WTC11 (cell line): ENCODE measurements at regions not wholly inside any gene's neighbourhood (a gene's known extent, or its start where the extent isn't known, plus 50 kb on each side); places are given as distances from the start of the nearest gene placed in this dataset.

Source experiments
- ATAC-seq: fragments of 200-7000 bp; cut with Tn5 transposase; 2 replicates; pipeline ENCODE4 v1.10.0; 2021; ENCODE audit warnings: mild to moderate bottlenecking, moderate library complexity
- CTCF ChIA-PET: fragments of 300-600 bp; sonication (Branson Sonifier 250); formaldehyde crosslinking; loops from one replicate; lab custom pipeline; 2021; ENCODE audit warnings: antibody characterized with exemption; lab: Charles Lee
- POLR2A ChIA-PET: fragments of 350-600 bp; sonication (Branson Sonifier 250); formaldehyde crosslinking; loops from one replicate; lab custom pipeline; 2021; ENCODE audit warnings: antibody characterized with exemption; lab: Charles Lee
- DNase-seq: peaks from one replicate; pipeline ENCODE4 v3.0.0; 2021; ENCODE audit warnings: low spot score
- H3K27ac Mint-ChIP-seq: 2 replicates; pipeline ENCODE4 v1.8.0; 2021; ENCODE audit warnings: mixed read lengths
- H3K27me3 Mint-ChIP-seq: 2 replicates; pipeline ENCODE4 v1.8.0; 2021; ENCODE audit warnings: low read depth, mild to moderate bottlenecking, moderate library complexity, mixed read lengths
- H3K36me3 Mint-ChIP-seq: 2 replicates; pipeline ENCODE4 v1.8.0; 2021; ENCODE audit warnings: mixed read lengths
- H3K4me1 Mint-ChIP-seq: 2 replicates; pipeline ENCODE4 v1.8.0; 2022; ENCODE audit warnings: mixed read lengths
- H3K4me3 Mint-ChIP-seq: 2 replicates; pipeline ENCODE4 v1.8.0; 2021; ENCODE audit warnings: mild to moderate bottlenecking, moderate library complexity, mixed read lengths
- H3K9me3 Mint-ChIP-seq: 2 replicates; pipeline ENCODE4 v1.8.0; 2021; ENCODE audit warnings: mixed read lengths
- CREB1 ChIP-seq: sonication (generic); formaldehyde crosslinking; IDR thresholded peaks from 2 replicates; pipeline ENCODE4 v1.8.0; 2023; ENCODE audit warnings: mild to moderate bottlenecking, missing genetic modification reagents
- HMGA2 ChIP-seq: fragments of 250-450 bp; sonication (Bioruptor Pico); IDR thresholded peaks from 2 replicates; pipeline ENCODE4 v1.4.0; 2021; ENCODE audit warnings: mild to moderate bottlenecking, moderate library complexity
- JAZF1 ChIP-seq: fragments of 250-450 bp; sonication (Bioruptor Pico); IDR thresholded peaks from 2 replicates; pipeline ENCODE4 v1.9.0; 2021; ENCODE audit warnings: moderate library complexity, mild to moderate bottlenecking, inconsistent platforms
- KAT7 ChIP-seq: sonication (generic); formaldehyde crosslinking; IDR thresholded peaks from 2 replicates; pipeline ENCODE4 v1.8.1; 2023; ENCODE audit warnings: missing genetic modification reagents, mild to moderate bottlenecking, borderline replicate concordance
- NR2C2 ChIP-seq: sonication (generic); formaldehyde crosslinking; IDR thresholded peaks from 2 replicates; pipeline ENCODE4 v1.8.0; 2022; ENCODE audit warnings: mild to moderate bottlenecking, missing genetic modification reagents
- TP53 ChIP-seq: sonication (generic); formaldehyde crosslinking; IDR thresholded peaks from 2 replicates; pipeline ENCODE4 v1.8.1; 2023; ENCODE audit warnings: mild to moderate bottlenecking, missing genetic modification reagents
- ZBTB21 ChIP-seq: sonication (generic); formaldehyde crosslinking; IDR thresholded peaks from 2 replicates; pipeline ENCODE4 v1.8.1; 2023; ENCODE audit warnings: mild to moderate bottlenecking, missing genetic modification reagents, borderline replicate concordance
- ZNF121 ChIP-seq: sonication (generic); formaldehyde crosslinking; IDR thresholded peaks from 2 replicates; pipeline ENCODE4 v1.8.0; 2023; ENCODE audit warnings: missing genetic modification reagents
- ZNF671 ChIP-seq: fragments of 250-450 bp; sonication (Bioruptor Pico); IDR thresholded peaks from 2 replicates; pipeline ENCODE4 v1.8.0; 2021; ENCODE audit warnings: mild to moderate bottlenecking
- TF ChIP-seq, protein P1 (sequence below): sonication (generic); formaldehyde crosslinking; IDR thresholded peaks from 2 replicates; pipeline ENCODE4 v1.8.1; 2022; ENCODE audit warnings: mild to moderate bottlenecking, missing genetic modification reagents, moderate library complexity, borderline replicate concordance
- TF ChIP-seq, protein P2 (sequence below): sonication (generic); formaldehyde crosslinking; IDR thresholded peaks from 2 replicates; pipeline ENCODE4 v1.8.1; 2023; ENCODE audit warnings: mild to moderate bottlenecking, missing genetic modification reagents
- TF ChIP-seq, protein P3 (sequence below): sonication (generic); formaldehyde crosslinking; IDR thresholded peaks from 2 replicates; pipeline ENCODE4 v1.8.1; 2023; ENCODE audit warnings: mild to moderate bottlenecking, missing genetic modification reagents, moderate library complexity
- TF ChIP-seq, protein P4 (sequence below): fragments of 250-450 bp; sonication (Bioruptor Pico); IDR thresholded peaks from 2 replicates; pipeline ENCODE4 v1.9.0; 2021; ENCODE audit warnings: mild to moderate bottlenecking
- TF ChIP-seq, protein P5 (sequence below): sonication (generic); formaldehyde crosslinking; IDR thresholded peaks from 2 replicates; pipeline ENCODE4 v1.8.0; 2022; ENCODE audit warnings: mild to moderate bottlenecking, missing genetic modification reagents
- TF ChIP-seq, protein P6 (sequence below): sonication (generic); formaldehyde crosslinking; IDR thresholded peaks from 2 replicates; pipeline ENCODE4 v1.8.0; 2022; ENCODE audit warnings: mild to moderate bottlenecking, missing genetic modification reagents
- TF ChIP-seq, protein P7 (sequence below): fragments of 250-450 bp; sonication (Bioruptor Pico); IDR thresholded peaks from 2 replicates; pipeline ENCODE4 v1.9.0; 2021; ENCODE audit warnings: moderate library complexity, mild to moderate bottlenecking, inconsistent platforms, borderline replicate concordance

DNA sequence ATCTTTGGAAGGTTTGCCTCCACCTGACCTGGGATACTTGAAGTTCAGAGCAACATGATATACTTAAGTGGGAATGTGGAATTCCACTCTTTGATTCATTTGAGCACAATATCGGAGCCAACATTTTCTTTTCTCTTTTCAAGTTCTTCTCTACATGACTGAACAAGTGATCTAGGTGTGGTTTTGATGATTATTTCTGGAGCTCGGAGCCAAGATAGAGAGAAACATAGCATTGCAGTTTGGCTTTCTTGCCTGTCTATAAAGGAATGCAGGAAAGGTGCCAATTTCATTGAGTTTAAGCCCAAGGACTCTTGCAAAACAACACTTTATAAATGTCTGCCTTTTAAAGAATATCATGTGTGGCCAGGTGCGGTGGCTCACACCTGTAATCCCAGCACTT, 124.2 kb upstream of the FAM83B start:
- Mint-ChIP-seq H3K4me1 (peaks cover 9% of the 10 kb centered on the region), H3K36me3 (no peaks in the 10 kb centered on the region), H3K27ac (no peak overlapping the region), H3K27me3 (no peaks in the 10 kb centered on the region), H3K9me3 (peaks cover 7% of the 10 kb centered on the region; the same call in 1 of the 2 replicates), H3K4me3 (no peak overlapping the region)
- CTCF ChIA-PET, result no interaction called here
- TF ChIP-seq, protein P1, sequence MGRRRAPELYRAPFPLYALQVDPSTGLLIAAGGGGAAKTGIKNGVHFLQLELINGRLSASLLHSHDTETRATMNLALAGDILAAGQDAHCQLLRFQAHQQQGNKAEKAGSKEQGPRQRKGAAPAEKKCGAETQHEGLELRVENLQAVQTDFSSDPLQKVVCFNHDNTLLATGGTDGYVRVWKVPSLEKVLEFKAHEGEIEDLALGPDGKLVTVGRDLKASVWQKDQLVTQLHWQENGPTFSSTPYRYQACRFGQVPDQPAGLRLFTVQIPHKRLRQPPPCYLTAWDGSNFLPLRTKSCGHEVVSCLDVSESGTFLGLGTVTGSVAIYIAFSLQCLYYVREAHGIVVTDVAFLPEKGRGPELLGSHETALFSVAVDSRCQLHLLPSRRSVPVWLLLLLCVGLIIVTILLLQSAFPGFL (CRISPR knock-in tag), result no peak
- TF ChIP-seq, protein P2, sequence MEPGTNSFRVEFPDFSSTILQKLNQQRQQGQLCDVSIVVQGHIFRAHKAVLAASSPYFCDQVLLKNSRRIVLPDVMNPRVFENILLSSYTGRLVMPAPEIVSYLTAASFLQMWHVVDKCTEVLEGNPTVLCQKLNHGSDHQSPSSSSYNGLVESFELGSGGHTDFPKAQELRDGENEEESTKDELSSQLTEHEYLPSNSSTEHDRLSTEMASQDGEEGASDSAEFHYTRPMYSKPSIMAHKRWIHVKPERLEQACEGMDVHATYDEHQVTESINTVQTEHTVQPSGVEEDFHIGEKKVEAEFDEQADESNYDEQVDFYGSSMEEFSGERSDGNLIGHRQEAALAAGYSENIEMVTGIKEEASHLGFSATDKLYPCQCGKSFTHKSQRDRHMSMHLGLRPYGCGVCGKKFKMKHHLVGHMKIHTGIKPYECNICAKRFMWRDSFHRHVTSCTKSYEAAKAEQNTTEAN (CRISPR knock-in tag), result no peak
- TF ChIP-seq KAT7 (CRISPR knock-in tag) (no peak), ZNF121 (CRISPR knock-in tag) (no peak), ZBTB21 (CRISPR knock-in tag) (no peak), CREB1 (CRISPR knock-in tag) (no peak)
- TF ChIP-seq, protein P3, sequence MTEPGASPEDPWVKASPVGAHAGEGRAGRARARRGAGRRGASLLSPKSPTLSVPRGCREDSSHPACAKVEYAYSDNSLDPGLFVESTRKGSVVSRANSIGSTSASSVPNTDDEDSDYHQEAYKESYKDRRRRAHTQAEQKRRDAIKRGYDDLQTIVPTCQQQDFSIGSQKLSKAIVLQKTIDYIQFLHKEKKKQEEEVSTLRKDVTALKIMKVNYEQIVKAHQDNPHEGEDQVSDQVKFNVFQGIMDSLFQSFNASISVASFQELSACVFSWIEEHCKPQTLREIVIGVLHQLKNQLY (CRISPR knock-in tag), result no peak
- TF ChIP-seq, protein P4, sequence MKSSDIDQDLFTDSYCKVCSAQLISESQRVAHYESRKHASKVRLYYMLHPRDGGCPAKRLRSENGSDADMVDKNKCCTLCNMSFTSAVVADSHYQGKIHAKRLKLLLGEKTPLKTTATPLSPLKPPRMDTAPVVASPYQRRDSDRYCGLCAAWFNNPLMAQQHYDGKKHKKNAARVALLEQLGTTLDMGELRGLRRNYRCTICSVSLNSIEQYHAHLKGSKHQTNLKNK (CRISPR knock-in tag), result no peak
- DNase-seq (no peak), ATAC-seq (no peak)
- POLR2A ChIA-PET, result no interaction called here

DNA sequence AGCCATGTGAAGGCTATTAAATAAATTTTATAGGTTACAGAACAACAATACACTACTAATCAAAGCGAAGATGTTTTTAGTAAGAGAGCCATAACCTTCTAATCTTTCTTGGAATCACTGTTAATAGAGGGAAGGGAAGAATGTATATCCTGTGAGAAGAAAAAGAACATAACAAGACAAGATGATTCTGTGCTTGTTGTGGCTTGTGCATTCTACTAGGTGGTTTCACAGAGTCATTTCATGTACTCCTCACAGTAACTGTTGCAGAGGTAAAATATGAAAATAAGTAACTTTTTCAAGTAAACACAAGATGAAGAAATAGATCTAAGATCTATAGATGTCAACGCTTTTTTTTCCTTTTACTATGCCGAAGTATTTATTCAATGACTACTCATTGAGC, 116.9 kb upstream of the FAM83B start:
- Mint-ChIP-seq H3K4me1 (no peaks in the 10 kb centered on the region), H3K36me3 (no peaks in the 10 kb centered on the region), H3K27me3 (no peaks in the 10 kb centered on the region), H3K9me3 (peaks cover 1% of the 10 kb centered on the region; the same call in 1 of the 2 replicates), H3K27ac (no peak overlapping the region), H3K4me3 (no peak overlapping the region)
- ATAC-seq (no peak), DNase-seq (no peak)
- ChIA-PET CTCF (no interaction called here), POLR2A (no interaction called here)
- TF ChIP-seq, protein P5, sequence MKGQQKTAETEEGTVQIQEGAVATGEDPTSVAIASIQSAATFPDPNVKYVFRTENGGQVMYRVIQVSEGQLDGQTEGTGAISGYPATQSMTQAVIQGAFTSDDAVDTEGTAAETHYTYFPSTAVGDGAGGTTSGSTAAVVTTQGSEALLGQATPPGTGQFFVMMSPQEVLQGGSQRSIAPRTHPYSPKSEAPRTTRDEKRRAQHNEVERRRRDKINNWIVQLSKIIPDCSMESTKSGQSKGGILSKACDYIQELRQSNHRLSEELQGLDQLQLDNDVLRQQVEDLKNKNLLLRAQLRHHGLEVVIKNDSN (CRISPR knock-in tag), result no peak
- TF ChIP-seq HMGA2 (CRISPR knock-in tag) (no peak), ZNF671 (CRISPR knock-in tag) (no peak), TP53 (no peak), NR2C2 (no peak), JAZF1 (no peak)
- TF ChIP-seq, protein P6, sequence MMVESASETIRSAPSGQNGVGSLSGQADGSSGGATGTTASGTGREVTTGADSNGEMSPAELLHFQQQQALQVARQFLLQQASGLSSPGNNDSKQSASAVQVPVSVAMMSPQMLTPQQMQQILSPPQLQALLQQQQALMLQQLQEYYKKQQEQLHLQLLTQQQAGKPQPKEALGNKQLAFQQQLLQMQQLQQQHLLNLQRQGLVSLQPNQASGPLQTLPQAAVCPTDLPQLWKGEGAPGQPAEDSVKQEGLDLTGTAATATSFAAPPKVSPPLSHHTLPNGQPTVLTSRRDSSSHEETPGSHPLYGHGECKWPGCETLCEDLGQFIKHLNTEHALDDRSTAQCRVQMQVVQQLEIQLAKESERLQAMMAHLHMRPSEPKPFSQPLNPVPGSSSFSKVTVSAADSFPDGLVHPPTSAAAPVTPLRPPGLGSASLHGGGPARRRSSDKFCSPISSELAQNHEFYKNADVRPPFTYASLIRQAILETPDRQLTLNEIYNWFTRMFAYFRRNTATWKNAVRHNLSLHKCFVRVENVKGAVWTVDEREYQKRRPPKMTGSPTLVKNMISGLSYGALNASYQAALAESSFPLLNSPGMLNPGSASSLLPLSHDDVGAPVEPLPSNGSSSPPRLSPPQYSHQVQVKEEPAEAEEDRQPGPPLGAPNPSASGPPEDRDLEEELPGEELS, result no peak
- TF ChIP-seq, protein P7, sequence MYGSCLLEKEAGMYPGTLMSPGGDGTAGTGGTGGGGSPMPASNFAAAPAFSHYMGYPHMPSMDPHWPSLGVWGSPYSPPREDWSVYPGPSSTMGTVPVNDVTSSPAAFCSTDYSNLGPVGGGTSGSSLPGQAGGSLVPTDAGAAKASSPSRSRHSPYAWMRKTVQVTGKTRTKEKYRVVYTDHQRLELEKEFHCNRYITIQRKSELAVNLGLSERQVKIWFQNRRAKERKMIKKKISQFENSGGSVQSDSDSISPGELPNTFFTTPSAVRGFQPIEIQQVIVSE (CRISPR knock-in tag), result no peak
